HK-2 (cell line): ENCODE measurements at regions not wholly inside any gene's neighbourhood (a gene's known extent, or its start where the extent isn't known, plus 50 kb on each side); places are given as distances from the start of the nearest gene placed in this dataset.
"Not testable (repeated sequence)": the region's sequence is repeated elsewhere in the genome, so short reads cannot be mapped to it uniquely, and the experiment has no call there.

ENCODE experiments used
- DNase-seq: peaks from one replicate; pipeline ENCODE4 v3.0.0-alpha.2; 2018; ENCODE audit not compliant: unreplicated experiment

DNA sequence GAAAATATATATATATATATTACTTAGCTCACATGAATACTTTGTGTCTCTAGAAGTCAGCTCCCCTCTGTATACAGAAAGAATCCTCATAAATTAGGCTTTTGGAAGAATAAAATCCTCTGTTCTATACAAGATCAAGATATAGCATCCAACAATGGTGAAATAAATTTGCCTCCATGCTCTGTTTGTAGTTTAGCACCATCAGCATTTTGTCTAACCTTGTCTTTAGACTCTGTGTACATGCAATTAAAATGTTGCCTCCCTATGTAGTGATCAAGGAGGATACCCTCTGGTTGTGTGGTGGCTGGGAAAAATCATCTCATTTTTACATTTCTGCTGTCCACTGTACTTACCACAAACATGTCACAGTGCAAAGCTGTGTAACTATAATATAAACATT is 189.7 kb downstream of the C7orf25 start:
- DNase-seq: no peak

DNA sequence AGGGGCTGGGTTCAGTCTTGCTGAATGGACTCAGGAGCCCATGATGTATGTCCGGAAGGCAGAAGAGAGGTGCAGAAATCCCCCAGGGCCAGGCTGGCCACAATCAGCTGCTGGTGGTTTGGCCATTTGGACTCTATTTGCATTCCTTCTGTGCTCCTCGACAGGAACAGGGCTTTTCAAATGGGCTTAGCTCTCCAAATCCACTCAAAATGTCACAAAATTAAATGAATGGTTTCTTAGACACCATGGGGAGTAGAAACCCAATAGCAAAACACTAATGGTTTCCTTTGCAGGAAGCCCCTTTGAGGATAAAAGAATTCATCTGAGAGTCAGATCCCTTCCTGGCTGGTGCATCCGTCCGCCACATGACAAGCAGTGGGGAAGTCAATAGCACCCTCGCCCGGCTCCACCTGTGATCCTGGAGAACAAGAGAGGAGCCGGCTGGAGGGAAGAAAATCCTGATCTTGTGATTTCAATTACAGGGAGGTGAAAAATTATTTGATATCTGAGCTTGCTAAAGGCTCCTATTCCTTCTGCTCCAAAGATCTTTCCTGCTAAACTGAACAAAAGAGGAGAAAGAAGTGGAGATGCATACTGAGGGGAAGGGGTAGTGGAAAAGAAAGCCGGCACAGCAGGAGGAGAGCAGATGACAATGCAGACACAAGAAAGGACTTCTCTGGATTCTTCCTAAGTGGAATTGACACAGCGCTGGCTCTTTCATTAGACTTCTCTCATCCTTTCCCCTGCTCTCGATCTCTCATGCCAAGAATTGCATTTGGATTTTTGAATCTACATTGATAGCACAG is 190.7 kb downstream of the C7orf25 start:
- no peak for DNase-seq

DNA sequence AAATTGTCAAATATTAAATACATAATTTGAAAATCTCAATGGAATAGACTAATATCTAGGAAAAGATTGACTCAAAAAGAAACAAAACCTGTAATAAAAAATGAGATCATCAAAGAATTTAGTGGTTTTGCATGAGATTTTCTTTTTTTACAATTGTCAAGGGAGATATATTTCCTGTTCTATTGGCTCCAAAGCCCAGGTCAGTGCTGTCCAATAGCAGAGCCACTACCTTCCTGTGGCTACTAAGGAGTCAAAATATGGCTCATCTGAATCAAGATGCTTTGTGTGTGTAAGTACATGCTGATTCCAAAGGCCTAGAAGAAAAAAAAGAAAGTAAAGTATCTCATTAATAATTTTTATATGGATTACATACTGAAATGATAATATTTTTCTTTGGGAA is 191.9 kb downstream of the C7orf25 start:
- DNase-seq: no peak

DNA sequence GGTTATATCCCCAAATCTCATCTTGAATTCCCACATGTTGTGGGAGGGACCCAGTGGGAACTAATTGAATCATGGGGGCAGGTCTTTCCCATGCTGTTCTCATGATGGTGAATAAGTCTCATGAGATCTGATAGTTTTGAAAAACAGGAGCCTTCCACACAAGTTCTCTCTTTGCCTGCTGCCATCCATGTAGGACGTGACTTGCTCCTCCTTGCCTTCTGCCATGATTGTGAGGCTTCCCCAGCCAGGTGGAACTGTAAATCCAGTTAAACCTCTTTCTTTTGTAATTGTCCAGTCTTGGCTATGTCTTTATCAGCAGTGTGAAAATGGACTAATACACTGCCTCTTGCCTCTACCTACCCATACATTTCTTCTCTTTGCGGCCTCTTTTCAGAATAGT is 193.4 kb downstream of the C7orf25 start:
- DNase-seq: not testable (repeated sequence)

DNA sequence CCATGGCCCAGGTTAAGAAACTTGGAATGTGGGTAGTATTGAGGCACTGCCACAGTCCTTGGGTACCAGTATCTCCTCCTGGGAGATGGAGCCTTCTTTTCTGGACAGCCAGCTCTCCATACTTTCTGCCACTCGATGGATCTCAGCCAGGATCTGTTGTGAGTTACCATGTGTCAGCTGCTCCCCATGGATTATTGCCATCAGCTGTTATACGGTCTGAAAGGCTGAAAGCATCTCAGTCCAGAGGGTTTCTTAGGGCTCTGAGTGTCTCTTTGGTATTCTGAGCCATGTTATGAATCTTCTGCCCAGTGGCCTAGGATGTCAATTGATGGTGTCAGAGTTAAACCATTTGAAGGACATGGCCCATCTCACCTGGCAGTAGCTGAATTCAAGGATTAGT is 197.5 kb downstream of the C7orf25 start:
- DNase-seq: no peak

DNA sequence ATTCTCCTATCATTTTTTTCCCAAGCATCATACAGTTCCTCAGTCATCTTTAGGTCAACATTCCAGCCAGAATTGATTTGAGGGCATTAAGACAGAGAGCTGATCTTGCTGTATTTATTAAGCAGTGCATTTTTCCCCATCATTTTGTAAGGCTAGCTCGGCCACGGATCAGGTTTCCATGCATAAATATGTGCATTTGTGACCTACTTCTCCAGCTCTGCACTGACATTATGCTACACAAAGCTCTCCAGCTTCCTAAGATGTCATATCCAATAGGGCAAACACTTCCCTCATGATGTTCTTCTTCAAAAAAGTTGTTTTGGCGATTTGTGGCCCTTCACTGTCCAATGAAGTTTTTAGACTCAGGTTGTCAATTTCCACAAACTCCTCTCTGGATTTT is 202.6 kb downstream of the C7orf25 start:
- no peak for DNase-seq

DNA sequence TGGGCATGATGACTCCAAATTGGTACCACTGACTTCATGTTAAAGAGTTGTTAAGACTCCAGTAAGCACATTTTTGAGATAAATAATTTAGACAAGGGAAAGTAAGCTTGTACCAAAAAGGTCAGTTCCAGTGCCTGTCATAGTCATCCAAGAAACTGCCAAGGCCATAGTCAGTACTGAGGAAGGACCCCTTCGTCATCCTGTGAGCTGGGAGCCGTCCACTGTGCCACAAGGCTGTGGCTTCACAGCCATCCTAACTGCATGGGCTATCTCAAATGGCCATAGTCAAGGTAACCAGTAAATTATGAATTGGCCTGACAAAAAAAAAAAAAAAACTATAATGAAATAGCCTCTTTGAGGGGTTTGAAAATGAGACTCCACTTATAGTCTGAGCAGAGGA is 207.2 kb downstream of the C7orf25 start:
- no peak for DNase-seq

DNA sequence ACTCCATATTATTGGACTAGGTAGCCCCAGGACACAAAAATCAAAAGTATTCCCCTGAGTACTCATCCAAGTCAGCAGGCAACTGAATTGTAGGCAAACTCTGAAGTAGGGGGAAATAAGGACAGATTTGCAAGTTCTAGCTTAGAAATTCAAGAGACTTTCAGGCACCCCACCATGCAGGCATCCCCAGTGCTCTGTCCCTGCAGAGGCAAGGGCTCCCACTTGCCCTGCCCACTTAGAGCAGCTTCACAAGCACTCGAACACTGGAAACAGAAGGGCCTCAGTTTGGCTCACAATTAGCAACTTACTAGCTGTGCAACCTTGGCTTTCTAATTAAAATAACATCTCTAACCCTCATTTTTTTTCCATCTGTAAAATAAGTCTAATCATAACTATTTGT is 209.2 kb downstream of the C7orf25 start:
- no peak for DNase-seq

DNA sequence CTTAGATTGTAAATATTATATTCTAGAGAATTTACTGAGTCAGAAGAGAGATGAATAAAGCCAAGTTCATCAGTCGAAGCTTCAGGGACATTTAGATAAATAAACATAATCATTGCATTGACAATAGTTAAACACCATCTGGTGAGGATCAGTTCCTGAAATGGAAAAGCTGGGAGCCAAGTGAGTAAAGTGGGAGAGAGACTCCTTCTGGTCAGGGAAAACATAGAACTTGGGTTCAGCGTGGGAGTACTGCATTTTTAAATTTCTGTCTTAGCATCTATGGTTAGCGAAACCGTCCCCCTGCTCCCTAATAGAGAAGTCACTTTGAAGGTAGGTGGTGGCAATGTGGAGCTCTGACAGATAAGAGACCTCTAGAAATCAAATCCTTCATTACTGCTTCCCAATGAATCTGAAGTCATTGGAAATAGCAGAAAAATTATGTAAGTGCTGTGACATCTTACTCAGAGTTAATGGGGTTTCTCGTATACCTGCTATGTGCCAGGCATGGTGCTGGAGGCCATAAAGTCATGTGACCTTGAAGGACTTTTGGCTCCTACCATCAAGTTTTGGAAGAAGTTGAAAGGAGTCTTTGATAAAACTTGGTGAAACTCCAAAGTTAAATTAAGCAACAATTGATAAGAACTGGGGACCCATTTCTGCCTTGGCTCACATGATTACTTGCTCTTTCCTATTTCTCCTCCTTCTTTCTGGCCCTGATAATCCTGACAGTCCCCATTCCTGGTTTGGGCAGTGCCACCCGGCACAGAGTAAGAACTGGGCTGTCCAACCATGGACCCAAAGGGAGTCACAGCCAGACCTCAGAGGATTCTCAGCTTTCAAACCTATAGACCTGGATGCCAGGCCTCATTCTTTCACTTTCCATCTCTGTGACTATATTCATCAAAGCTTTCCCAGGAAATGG is 211.2 kb downstream of the C7orf25 start:
- no peak for DNase-seq

DNA sequence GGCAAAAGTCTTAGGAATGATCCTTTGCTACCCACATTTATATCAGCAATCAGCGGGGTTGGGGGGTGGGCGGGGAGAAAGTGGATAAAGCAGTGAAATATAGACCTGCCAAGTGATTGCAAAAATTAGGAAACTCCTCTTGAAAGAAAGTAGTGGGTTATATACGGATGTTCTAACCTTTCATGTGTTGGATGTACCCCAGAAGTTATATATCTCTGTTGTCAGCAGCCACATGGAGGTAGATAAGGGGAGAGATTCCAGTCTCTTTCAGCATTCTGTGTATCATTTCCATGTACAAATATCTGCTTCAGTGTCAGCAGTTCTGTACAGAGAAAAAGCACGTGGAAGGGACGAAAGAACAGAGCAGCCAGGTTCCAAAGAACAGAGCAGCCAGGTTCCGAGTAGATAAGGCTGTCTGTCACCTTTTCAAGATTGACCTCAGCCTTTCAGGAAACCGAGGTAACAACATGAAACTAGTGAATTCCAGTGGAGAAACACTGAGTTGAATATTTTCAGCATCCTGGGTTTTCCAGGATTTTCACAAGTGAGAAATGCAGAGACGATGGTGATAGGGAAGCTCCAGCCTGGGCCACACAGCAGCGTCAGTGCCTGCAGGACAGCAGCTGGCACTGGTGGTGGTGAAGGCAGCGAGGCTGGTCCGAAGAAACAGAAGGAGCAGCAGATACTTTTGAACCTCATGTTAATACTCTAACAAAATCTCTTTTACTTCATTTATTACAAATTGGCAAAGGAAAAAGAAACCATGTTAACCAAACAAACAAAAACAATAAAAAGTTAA is 212.3 kb downstream of the C7orf25 start:
- no peak for DNase-seq

DNA sequence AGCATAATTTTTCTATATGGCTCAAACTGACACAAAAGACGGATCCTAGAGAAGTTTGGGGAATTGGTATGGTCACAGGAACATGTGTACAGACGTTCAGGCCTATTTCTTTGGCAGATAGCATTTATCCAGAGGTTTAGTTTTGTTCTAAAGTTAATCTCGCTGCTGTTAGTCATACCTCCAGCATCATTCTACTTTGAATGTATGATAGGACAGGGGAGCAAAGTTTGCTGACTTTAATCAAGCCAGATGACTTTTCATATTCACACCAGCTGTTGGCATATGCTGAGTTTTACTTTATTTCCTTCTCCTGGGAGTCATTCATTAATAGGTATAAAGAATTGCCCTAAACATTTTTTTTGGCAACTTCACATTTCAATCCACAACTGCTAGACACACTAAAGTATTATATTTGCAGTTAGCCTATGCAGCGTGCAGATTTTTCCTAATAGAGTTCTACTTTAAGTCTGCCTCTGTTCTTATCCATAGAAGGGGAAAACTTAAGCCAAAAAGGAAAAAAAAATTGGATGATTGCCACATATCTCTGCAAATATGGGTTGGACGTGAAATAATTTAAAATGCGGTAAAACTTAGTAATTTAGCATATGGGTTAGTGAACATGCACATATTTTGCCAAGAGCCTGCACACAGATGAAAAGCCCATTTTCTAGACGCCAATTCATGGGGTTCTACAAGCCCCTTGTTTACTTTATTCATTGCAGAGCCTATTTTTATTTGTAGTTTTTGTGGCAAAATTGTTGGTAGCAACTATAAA is 213.1 kb downstream of the C7orf25 start:
- no peak for DNase-seq

DNA sequence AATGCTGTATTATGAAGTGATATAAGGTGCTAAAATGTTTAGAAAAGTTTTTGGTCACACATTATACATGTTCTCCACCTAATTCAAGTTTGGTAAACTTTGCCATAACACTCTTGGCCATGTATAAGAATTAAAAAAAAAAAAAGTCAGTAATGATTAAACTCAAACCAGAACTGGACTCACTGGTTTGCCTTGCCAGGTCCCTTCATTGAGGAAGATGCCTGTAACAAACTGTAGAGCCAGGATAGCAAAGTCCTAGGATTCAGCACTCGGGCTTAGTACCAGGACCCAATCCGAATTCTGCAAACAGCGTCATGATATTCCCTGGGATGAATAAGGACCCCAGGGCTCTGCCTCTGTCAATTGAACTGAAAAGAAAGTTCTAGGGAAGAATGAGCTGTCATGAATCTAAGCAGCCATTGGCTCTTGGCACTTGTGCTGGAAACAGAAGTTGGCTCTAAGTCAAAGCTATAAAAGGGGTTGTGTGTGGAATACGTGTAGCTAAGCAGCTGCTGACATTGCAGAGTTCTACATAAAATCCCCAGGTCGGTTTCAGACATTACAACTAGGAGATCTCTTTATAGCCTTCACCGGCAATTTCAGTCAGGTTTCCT is 216.9 kb downstream of the C7orf25 start:
- no peak for DNase-seq

DNA sequence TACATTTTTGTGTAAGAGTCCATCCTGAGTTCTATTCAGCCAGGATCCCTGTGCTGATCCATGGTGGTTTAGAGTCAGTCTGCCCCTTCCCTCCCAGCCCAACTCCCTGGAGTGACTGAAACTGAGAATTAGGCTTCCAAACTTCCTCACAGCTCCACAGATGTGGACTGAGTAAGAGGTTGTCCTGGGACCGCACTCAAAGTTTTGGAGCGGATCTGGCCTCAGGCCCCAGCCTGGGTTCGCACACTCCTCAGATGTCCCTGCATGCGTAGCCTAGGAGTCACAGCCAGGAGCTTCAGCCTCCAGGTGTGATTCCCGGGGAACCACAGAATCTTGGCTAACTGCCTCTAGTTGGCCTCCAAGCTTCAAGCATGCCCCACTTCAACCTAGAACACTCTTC is 218.1 kb downstream of the C7orf25 start:
- no peak for DNase-seq

DNA sequence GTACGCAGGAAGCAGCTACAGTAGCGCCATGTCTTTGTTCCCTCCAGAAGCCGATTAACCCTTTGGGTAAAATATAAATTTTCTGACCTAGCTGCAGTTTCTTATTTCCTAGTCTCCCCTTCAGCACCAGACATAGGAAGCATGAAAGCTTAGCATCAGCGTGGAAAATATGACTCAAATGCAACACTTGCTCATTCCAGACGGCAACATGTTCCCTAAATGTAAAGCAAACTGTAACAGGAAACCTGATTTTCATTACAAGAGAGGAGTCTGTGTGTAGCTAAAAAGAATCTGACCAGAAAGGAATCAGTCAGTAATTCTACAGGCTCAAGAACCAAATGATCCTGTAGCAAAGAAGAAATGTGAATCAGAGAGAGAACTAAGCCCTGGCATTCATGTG is 219.2 kb downstream of the C7orf25 start:
- DNase-seq: no peak

DNA sequence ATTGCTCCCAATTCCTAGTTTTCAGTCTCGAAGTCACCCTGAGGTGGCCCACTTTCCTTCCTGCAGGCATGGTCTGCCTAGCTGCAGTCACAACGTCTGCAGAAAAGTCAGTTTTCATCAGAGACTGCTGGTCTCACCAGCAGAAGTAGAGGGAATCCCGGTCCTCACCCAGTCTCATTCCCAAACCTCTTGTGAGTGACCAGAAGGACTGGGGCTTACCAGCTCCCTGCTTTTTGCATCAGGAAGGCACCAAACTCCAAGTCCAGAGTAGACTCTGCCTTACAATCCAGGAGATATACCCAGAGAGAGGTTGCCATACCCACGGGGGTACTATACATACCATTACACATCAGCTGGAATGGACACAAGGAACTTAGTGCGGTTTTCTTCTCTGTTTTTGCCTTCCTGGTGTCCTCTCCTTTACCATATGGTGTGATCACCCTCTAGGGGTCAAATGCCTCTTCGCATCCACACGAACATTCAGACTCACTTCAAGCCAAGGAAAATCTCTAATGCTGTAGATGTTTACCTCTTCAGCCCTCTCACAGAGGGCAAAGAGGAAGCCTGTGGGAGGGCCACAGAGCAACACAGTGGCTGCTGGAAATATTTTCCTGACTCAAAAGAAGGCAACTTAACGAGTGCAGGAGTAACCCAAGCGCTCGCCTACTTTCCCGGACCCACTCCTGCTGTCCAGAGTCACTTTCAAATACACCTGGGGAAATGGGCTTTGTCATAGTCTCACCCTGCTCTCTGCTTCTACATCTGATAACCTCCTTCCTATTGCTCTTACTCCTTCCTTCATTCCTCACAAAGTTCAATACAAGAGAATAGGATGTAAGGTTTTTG is 220.9 kb downstream of the C7orf25 start:
- peak; percentile 7 for DNase-seq

DNA sequence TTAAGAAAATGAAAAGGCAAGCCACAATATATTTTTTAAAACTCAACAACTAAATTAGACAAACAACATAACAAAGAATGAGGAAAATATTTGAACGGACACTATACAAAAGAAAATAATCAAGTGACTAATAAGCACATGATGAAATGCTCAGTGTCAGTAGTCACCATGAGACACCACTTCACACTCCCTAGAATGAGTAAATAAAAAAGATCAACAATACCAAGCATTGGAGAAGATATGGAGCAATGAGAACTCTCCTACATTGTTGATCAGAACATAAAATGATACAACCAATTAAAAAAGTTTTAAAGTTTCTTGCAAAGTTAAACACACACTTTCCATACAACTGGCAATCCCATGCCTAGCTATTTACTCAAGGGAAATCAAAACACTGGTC is 222.2 kb downstream of the C7orf25 start:
- DNase-seq: no peak

DNA sequence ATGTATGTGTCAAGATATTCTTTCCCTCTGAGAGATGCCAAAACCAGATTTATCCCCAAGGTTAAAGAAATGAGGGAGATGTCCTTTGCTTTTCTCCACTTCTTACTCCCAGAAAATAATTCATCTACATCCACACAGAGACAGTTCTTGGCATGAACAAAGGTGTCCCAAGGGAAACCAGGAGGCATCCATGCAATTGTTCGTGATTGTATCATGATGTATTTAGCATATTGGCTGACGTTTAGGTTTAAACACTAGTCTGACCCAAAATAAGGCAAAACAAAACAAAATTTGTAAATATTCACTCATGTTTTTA is 223.9 kb downstream of the C7orf25 start:
- DNase-seq: no peak

DNA sequence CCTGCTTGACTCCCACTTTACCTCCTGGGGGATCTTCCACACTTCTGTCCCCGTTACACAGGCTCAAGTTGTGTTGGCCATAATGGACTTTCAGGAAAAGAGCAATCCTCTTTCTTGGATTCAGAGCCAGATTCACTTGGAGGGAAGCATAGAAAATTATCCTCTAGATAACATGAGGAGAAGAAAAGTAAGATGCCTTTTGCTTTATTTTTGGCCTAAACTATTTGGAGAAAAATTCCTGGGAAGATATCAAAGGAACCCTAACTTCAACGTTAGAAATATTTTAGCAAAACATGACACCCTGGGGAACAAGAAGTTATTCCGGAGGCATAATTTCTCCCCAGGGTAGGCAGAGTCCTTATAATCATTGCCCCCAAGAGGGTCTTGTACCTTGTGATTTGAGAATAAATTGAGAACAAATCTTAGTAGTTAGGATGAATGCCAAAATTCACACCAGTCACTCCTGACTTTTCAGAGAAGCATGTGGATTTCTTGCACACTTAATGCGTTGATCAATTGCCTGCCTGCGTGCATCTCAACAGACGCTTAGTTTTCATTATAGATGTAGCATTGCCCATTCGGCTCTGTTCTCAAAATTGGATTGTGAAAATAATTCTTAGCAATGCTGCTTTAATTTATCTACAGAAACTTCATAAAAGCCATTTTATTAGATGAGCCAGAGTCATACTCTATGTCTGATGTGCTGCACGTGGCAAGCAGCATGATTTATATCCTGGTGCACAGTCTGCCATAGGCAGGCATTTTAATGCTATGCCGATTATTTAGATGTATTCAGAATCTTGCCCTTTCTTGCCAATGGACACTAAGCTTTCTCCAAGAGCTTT is 224.4 kb downstream of the C7orf25 start:
- DNase-seq: no peak

DNA sequence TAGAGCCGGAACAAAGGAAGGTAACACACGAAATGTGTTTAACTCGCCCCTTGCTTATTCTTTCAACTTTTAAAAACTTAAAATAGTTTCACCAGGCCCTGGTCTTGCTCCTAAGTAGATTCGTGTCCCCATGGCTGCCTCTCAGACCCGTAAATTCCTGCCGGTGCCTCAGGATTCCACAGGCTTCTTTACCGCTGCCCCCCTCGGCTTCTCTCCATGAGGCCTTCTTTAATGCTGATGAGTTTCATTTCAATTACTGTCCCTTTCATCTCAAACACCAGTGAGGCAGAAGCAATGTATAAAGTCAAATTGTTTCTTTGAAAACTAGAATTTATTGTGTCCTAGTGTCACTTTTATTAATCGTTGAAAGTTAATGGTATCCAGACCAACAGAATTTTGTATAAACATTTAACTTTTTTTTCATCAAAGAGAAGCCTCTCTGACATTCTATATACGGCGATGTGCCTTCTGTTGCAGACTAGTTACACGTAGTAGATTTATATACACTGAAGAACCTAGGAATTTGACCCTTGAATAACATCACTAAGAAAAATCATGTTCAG is 225.2 kb downstream of the C7orf25 start:
- no peak for DNase-seq
